Spinal cord (tissue), 9 donors: ENCODE measurements at regions not wholly inside any gene's neighbourhood (a gene's known extent, or its start where the extent isn't known, plus 50 kb on each side); places are given as distances from the start of the nearest gene placed in this dataset.

Experiments used
- DNase-seq, 6 donors: peaks; one replicate each; pipeline versions ENCODE4 v3.0.0 to v3.0.0-alpha.2; 2013 to 2015; ENCODE audit warnings: low spot score in 6 of 6, low read depth in 4 of 6
- H3K27ac ChIP-seq: one replicate; pipeline ENCODE4 v1.5.1; 2013; ENCODE audit warnings: low read depth, low read length, control low read depth
- H3K27me3 ChIP-seq: one replicate; pipeline ENCODE4 v1.6.1; 2013; ENCODE audit warnings: low read length; ENCODE audit not compliant: control insufficient read depth, insufficient read depth
- H3K36me3 ChIP-seq: one replicate; pipeline ENCODE4 v1.6.1; 2013; ENCODE audit warnings: low read length; ENCODE audit not compliant: control insufficient read depth, insufficient read depth
- H3K4me1 ChIP-seq: one replicate; pipeline ENCODE4 v1.6.1; 2013; ENCODE audit warnings: low read length; ENCODE audit not compliant: control insufficient read depth, insufficient read depth
- H3K4me3 ChIP-seq: one replicate; pipeline ENCODE4 v1.5.1; 2013; ENCODE audit warnings: low read depth, low read length, control low read depth
- H3K9me3 ChIP-seq: one replicate; pipeline ENCODE4 v1.6.1; 2013; ENCODE audit warnings: low read length; ENCODE audit not compliant: control insufficient read depth, insufficient read depth
- WGBS: methylation state at CpG from one replicate; pipeline ENCODE4 v1.1.5; 2013; ENCODE audit warnings: missing lambda C conversion rate; ENCODE audit not compliant: insufficient coverage; 5-methylcytosine and 5-hydroxymethylcytosine counted together
- donor health status: healthy.

GRCh38 chr16:72551649-72552048 is 379.7 kb upstream of the PMFBP1 start:
- DNase-seq: no peak
- H3K36me3 ChIP-seq: no peaks in the 10 kb centered on the region
- H3K4me3 ChIP-seq: no peak overlapping the region
- no peaks in the 10 kb centered on the region for H3K4me1 ChIP-seq
- no peak overlapping the region for H3K27ac ChIP-seq
- no CpG with 5 or more reads among the region's 1 CpG for WGBS
- H3K27me3 ChIP-seq: no peaks in the 10 kb centered on the region
- no peaks in the 10 kb centered on the region for H3K9me3 ChIP-seq

GRCh38 chr16:72549878-72550277 is 377.9 kb upstream of the PMFBP1 start:
- Histone ChIP-seq H3K9me3 (no peaks in the 10 kb centered on the region), H3K27me3 (no peaks in the 10 kb centered on the region), H3K4me1 (no peaks in the 10 kb centered on the region), H3K36me3 (no peaks in the 10 kb centered on the region), H3K27ac (no peak overlapping the region), H3K4me3 (no peak overlapping the region)
- no CpG with 5 or more reads among the region's 2 CpGs for WGBS
- no peak for DNase-seq

- DNase-seq: no peak
- H3K36me3 ChIP-seq: no peaks in the 10 kb centered on the region
- no peaks in the 10 kb centered on the region for H3K27me3 ChIP-seq
- no peaks in the 10 kb centered on the region for H3K4me1 ChIP-seq
- H3K4me3 ChIP-seq: no peak overlapping the region
- 100% methylated on average over 2 of the region's 2 CpGs for whole genome bisulfite sequencing
- no peak overlapping the region for H3K27ac ChIP-seq
- H3K9me3 ChIP-seq: no peaks in the 10 kb centered on the region
These were observed 370.1 kb upstream of the PMFBP1 start for GRCh38 chr16:72542102-72542501.

GRCh38 chr16:72537664-72538063 is 365.7 kb upstream of the PMFBP1 start:
- DNase-seq: no peak
- Histone ChIP-seq H3K36me3 (no peaks in the 10 kb centered on the region), H3K27ac (no peak overlapping the region), H3K27me3 (no peaks in the 10 kb centered on the region), H3K4me1 (no peaks in the 10 kb centered on the region), H3K4me3 (no peak overlapping the region), H3K9me3 (no peaks in the 10 kb centered on the region)

- 100% methylated on average over 2 of the region's 2 CpGs for WGBS
- H3K4me3 ChIP-seq: no peak overlapping the region
- no peak for DNase-seq
- no peaks in the 10 kb centered on the region for H3K36me3 ChIP-seq
- no peaks in the 10 kb centered on the region for H3K4me1 ChIP-seq
- H3K27me3 ChIP-seq: no peaks in the 10 kb centered on the region
- H3K27ac ChIP-seq: no peak overlapping the region
- H3K9me3 ChIP-seq: no peaks in the 10 kb centered on the region
These were observed 364.9 kb upstream of the PMFBP1 start for GRCh38 chr16:72536723-72537435.

GRCh38 chr16:72532906-72533410 is 361.0 kb upstream of the PMFBP1 start:
- no peak overlapping the region for H3K27ac ChIP-seq
- no peaks in the 10 kb centered on the region for H3K9me3 ChIP-seq
- H3K4me3 ChIP-seq: no peak overlapping the region
- no peaks in the 10 kb centered on the region for H3K36me3 ChIP-seq
- no peak for DNase-seq
- no peaks in the 10 kb centered on the region for H3K27me3 ChIP-seq
- WGBS: no CpG with 5 or more reads among the region's 9 CpGs
- no peaks in the 10 kb centered on the region for H3K4me1 ChIP-seq

- Histone ChIP-seq H3K36me3 (no peaks in the 10 kb centered on the region), H3K4me1 (no peaks in the 10 kb centered on the region), H3K27ac (no peak overlapping the region), H3K27me3 (no peaks in the 10 kb centered on the region), H3K4me3 (no peak overlapping the region), H3K9me3 (no peaks in the 10 kb centered on the region)
- DNase-seq: no peak
- 100% methylated on average over 2 of the region's 2 CpGs for WGBS
These were observed 358.5 kb upstream of the PMFBP1 start for GRCh38 chr16:72530434-72530833.

- Histone ChIP-seq H3K36me3 (no peaks in the 10 kb centered on the region), H3K27me3 (no peaks in the 10 kb centered on the region), H3K4me3 (no peak overlapping the region), H3K27ac (no peak overlapping the region), H3K4me1 (no peaks in the 10 kb centered on the region), H3K9me3 (no peaks in the 10 kb centered on the region)
- DNase-seq: no peak
- 100% methylated on average over 1 of the region's 3 CpGs for WGBS
These were observed 351.1 kb upstream of the PMFBP1 start for GRCh38 chr16:72523087-72523486.

GRCh38 chr16:72517154-72517553 is 345.2 kb upstream of the PMFBP1 start:
- Histone ChIP-seq H3K4me1 (no peaks in the 10 kb centered on the region), H3K4me3 (no peak overlapping the region), H3K27me3 (no peaks in the 10 kb centered on the region), H3K27ac (no peak overlapping the region), H3K36me3 (no peaks in the 10 kb centered on the region), H3K9me3 (no peaks in the 10 kb centered on the region)
- WGBS: 100% methylated on average over 1 of the region's 2 CpGs
- no peak for DNase-seq

GRCh38 chr16:72511171-72511570 is 339.2 kb upstream of the PMFBP1 start:
- WGBS: no CpG with 5 or more reads among the region's 3 CpGs
- no peaks in the 10 kb centered on the region for H3K36me3 ChIP-seq
- peaks cover 3% of the 10 kb centered on the region for H3K9me3 ChIP-seq
- H3K4me1 ChIP-seq: no peaks in the 10 kb centered on the region
- no peak for DNase-seq
- H3K27me3 ChIP-seq: no peaks in the 10 kb centered on the region
- no peak overlapping the region for H3K27ac ChIP-seq
- H3K4me3 ChIP-seq: no peak overlapping the region
